NCI-H2196 treated with DMSO at 0.1 percent for 48 hours (cell line): ENCODE measurements at regions not wholly inside any gene's neighbourhood (a gene's known extent, or its start where the extent isn't known, plus 50 kb on each side); places are given as distances from the start of the nearest gene placed in this dataset.

Experiments used
- DNase-seq: peaks from one replicate; lab custom pipeline; 2025; ENCODE audit not compliant: unreplicated experiment; lab: John Stamatoyannopoulos, UW

GRCh38 chr12:90428465-90428864, 526.5 kb downstream of the CCER1 start:
- no peak for DNase-seq

GRCh38 chr12:90423965-90424364, 531.0 kb downstream of the CCER1 start:
- DNase-seq = no peak

DNA sequence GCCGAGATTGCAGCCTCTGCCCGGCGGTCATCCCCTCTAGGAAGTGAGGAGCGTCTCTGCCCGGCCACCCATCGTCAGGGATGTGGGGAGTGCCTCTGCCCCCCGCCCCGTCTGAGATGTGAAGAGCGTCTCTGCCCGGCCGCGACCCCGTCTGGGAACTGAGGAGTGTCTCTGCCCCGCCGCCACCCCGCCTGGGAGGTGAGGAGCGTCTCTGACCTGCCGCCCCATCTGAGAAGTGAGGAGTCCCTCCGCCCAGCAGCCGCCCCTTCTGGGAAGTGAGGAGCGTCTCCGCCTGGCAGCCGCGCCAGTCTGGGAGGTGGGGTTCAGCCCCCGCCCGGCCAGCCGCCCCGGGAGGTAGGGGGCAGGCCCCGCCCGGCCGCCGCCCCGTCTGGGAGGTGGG, 544.0 kb downstream of the CCER1 start:
- no peak for DNase-seq

DNA sequence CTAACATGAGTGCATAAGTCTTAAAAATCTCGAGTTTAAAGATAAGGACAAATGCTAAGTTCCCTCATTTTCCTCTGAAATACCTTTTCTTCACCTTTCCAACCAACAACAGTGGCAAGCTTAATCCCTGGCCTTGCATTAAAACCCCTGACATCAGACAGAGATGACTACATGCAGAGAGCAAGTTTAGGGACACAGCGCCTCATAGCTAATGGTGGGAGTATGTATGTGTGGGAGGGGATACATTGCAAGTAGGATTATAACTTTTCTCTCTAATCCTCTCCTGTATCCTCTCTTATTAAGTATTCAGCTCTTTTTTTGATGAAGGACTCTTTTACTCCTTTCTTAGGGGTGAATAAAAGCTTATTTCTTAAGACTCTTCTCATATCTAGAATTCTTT, 547.1 kb downstream of the CCER1 start:
- DNase-seq = no peak

GRCh38 chr12:90404071-90404470, 550.9 kb downstream of the CCER1 start:
- no peak for DNase-seq

DNA sequence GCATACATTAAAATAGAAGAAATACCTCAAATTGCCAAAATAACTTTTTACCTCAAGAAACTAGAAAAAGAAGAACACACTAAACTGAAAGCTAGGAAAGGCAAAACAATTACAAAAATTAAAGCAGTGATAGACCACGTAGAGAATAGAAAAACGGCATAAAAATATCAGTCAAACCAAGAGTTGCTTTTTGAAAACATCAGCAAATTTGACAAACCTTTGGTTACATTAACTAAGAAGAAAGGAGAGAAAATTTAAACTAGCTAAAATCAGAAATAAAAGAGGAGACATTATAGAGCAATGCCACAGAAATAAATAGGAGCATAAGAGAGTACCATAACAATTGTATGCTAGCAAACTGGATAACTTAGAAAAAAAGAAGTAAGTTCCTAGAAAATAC, 553.8 kb downstream of the CCER1 start:
- no peak for DNase-seq

DNA sequence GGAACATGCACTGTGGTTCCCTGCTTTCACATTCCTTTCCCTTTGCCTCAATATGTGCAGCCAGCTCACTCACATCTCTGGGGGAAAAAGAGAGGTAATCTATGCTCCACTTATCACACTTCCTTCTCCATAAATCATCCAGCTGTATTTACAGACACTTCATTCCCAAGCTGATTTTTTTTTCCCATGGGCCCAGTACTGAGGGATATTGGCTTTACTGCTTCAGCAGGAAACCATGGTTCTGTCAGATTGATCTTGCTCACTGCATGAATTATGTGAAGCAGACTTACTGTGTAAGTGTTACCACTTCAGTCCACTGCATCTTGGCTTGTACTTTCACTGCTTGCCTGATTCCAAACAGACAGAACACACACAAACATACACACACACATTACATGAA, 555.6 kb downstream of the CCER1 start:
- DNase-seq = no peak

DNA sequence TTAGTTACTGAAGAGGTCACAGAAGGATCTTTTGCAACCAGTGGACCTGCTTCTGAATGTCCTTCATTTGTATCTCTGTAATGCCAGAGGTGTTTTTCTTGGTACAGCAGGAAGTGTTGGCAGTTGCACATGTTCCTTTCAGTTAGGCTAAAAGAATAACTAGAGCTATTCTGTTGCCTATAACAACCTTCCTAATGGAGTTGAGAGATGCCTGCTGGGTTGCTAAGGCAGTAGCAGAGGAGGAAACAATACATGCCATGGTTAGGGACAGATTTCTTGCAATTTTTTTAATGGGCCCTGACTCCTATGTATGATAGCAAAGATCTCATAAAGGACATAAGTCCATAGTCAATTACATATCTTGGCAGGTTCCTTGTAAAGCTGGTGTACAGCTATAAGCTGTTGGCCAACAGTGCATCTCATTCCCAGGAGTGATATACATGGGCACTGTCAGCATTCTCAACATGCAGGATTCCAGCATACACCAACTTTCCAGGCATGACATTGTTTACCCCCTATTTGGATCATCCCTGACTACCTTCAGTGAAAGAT, 556.6 kb downstream of the CCER1 start:
- no peak for DNase-seq

GRCh38 chr12:90396556-90396955, 558.4 kb downstream of the CCER1 start:
- DNase-seq = no peak

DNA sequence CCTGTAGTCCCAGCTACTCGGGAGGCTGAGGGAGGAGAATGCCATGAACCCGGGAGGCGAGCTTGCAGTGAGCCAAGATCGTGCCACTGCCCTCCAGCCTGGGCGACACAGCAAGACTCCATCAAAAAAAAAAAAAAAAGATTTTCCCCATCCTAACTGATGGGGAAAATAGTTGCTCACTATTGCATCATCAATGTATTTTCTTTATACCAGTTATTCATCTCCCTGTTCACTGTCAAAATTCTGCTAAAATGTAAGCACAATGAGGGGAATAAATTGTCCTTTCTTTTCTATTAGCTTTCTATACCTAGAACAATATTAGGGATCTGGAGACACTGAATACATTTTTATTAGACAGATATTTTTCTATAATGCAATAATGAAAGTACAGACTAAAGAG, 561.3 kb downstream of the CCER1 start:
- no peak for DNase-seq

DNA sequence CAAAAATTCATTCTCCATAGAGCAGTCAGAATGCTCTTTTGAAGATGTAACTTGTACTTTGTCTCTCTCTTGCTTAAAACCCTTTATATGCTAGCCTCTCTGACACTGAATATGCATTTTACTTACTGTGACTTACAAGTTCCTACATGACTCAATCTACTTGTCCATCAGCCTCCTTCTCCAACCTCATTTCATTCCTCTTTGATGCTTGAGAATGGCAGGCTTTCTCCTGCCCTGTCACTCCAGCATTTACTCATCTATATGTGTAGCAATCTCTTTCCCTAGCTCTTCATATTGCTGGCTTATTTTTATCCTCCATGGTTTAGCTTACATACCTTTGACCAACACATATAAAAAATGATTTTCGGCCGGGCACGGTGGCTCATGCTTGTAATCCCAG, 561.9 kb downstream of the CCER1 start:
- DNase-seq = no peak

GRCh38 chr12:90390947-90391346, 564.0 kb downstream of the CCER1 start:
- DNase-seq = no peak

- no peak for DNase-seq
Observed at GRCh38 chr12:90368081-90368480, 586.9 kb downstream of the CCER1 start.

DNA sequence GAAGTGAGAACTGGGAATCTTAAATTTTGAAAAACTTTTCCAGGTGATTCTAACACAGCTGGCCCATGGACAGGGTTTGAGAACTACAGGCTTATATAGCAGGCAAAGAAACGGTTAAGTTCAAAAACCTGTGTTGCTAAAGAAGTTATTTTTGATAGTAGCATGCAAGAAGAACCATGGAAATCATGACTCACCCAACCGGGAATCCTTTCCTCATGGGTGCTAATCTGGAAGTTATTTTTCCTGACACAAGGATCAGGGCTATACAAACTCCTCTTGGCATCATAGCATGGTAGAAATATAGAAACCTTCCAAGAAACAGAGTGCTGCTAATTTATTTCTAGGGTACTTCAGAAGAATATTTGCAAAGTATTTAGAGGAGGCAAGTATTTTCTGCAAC, 588.7 kb downstream of the CCER1 start:
- DNase-seq = no peak

DNA sequence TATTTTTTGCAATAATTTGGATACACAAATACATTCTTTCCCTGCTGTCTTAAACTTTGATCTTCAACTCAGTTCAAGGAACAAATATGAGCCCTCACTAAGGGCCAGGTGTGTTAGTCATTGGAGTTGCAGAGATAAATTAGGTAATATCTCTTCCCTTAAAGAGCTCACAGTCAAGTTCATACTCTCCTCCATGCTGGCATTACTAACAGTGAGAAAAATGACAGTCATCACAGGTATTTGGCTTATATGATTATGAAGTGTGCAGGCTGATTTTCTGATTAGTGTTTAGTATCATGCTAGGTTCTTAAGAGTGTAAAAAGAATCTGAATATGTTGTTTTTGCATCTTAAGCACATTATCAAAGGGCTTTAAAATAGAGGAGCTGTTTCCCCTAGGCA, 594.7 kb downstream of the CCER1 start:
- no peak for DNase-seq

- no peak for DNase-seq
Observed at GRCh38 chr12:90355711-90356355, 599.1 kb downstream of the CCER1 start.

DNA sequence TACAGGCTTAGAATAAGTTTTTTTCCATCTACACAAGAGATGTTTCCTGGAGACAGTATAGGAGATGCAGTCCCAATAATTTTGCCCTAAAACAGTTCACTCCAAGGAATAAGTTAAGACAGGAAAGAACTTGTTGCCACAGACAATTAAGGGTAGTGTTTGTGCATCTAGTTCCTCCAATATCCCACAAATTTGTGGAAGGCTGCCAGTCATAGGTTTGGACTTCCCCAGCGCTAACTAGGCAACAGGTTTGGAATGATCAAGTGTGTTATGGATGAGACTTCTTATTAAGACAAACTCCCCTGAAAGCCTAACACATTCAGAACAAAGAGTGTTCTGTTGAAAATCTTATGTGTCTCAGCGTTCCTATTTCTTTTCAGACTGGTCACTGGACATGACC, 611.0 kb downstream of the CCER1 start:
- no peak for DNase-seq

- DNase-seq = no peak
Observed at GRCh38 chr12:90342081-90342480, 612.9 kb downstream of the CCER1 start.

GRCh38 chr12:90339837-90340236, 615.1 kb downstream of the CCER1 start:
- no peak for DNase-seq

DNA sequence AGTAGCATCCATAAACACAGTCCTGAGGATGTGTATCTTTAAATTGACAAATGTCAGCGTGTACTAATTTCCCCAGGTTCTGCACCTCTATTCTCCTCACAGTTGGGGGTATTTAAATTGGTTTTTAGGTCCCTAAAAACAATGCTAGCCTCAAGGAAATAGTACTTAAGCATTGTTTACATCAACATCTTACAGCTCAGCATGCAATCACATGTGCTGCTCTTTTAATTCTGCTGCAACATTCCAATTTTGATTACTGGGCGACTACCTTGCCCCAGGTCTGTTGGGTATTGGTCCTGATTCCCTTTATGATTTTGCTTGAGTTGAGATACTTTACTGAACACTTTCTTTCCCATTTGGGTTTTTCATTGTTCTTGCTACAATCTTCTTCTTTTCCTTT, 616.6 kb downstream of the CCER1 start:
- DNase-seq = no peak

DNA sequence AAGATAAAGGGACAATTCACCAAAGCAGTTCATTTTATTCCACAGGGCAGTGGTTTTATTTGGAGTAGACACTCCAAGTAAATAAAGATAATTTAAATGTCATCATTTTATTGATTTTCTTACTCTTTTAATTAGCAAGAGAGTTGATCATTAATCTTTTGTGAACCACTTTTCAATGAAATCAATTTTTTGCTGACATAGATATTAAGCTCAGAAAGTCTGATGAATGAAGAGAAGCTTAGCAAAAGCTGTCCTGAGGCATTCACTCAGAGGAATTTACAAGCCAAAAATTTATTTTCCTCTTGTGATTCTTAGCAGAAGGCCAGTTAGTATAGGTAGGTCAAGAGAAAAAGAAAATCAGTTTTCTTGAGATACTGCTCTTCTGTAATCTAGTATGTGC, 618.0 kb downstream of the CCER1 start:
- DNase-seq = no peak

DNA sequence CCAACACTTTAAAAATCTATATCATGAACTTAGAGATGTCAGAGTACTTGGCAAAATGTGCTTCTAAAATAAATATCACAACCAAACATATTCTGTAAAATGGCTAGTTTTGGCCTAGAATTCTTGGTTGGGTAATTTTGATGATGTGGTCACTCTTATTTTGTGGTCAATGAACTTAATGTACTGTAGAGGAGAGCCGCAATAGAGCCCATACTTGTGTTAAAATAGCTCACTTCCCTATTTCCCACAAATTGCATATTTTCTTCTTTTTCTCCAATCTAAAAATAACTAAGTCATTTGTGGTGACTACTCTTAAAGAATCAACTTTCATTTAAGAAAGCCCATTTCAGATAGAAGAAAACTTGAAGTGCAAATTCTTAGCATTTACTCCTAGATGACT, 619.4 kb downstream of the CCER1 start:
- DNase-seq = no peak

DNA sequence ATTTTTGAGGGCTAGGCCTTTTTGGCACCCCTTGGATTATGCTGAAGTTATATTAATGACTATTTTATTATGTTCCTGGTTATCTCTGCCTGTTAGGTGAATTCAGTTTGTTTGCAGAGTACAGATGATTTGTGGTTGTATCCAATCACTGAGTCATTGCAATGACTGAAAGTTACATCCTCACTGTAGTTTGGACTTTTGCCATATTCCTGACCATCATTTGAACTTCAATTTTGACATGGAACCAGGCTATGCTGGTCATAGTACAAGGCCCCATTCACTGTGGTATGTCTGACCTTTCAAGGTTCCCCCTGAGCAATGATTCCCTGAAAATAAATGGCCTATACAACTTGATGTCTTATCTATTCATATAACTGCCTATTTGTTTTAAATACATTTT, 621.0 kb downstream of the CCER1 start:
- no peak for DNase-seq
